Glutamatergic neuron (in vitro differentiated cells): ENCODE measurements at regions not wholly inside any gene's neighbourhood (a gene's known extent, or its start where the extent isn't known, plus 50 kb on each side); places are given as distances from the start of the nearest gene placed in this dataset.

Experiments
- DNase-seq: peaks from one replicate; pipeline ENCODE4 v3.0.0; 2022
- H3K27ac Mint-ChIP-seq: one replicate; pipeline ENCODE4 v1.8.0; 2020; ENCODE audit warnings: mild to moderate bottlenecking, mixed read lengths, inconsistent platforms; ENCODE audit not compliant: unreplicated experiment
- H3K27me3 Mint-ChIP-seq: one replicate; pipeline ENCODE4 v1.8.0; 2020; ENCODE audit warnings: mild to moderate bottlenecking, moderate library complexity, mixed read lengths, inconsistent platforms; ENCODE audit not compliant: unreplicated experiment
- H3K36me3 Mint-ChIP-seq: one replicate; pipeline ENCODE4 v1.8.0; 2020; ENCODE audit warnings: mild to moderate bottlenecking, mixed read lengths, inconsistent platforms; ENCODE audit not compliant: unreplicated experiment
- H3K4me1 Mint-ChIP-seq: one replicate; pipeline ENCODE4 v1.8.0; 2020; ENCODE audit warnings: mild to moderate bottlenecking, low read depth, mixed read lengths, inconsistent platforms; ENCODE audit not compliant: unreplicated experiment
- H3K4me3 Mint-ChIP-seq: one replicate; pipeline ENCODE4 v1.8.0; 2020; ENCODE audit warnings: mild to moderate bottlenecking, mixed read lengths, inconsistent platforms; ENCODE audit not compliant: unreplicated experiment
- H3K9me3 Mint-ChIP-seq: one replicate; pipeline ENCODE4 v1.8.0; 2020; ENCODE audit warnings: mild to moderate bottlenecking, moderate library complexity, mixed read lengths, inconsistent platforms; ENCODE audit not compliant: unreplicated experiment
- CTCF ChIP-seq: fragments of 200-600 bp; sonication (generic); IDR thresholded peaks from one replicate; pipeline ENCODE4 v1.5.0; 2021; ENCODE audit not compliant: partially characterized antibody, unreplicated experiment

- DNase-seq, result peak; percentile 31
- Mint-ChIP-seq H3K4me1 (no peaks in the 10 kb centered on the region), H3K27ac (no peak overlapping the region), H3K4me3 (no peak overlapping the region), H3K36me3 (peaks cover 6% of the 10 kb centered on the region), H3K9me3 (peaks cover 6% of the 10 kb centered on the region), H3K27me3 (peaks cover 6% of the 10 kb centered on the region)
- no peak for TF ChIP-seq CTCF
Measured at GRCh38 chr2:120465989-120466703, 120.2 kb downstream of the INHBB start.

- Mint-ChIP-seq H3K4me1 (no peaks in the 10 kb centered on the region), H3K9me3 (peaks cover 6% of the 10 kb centered on the region), H3K4me3 (no peak overlapping the region), H3K27me3 (peaks cover 6% of the 10 kb centered on the region), H3K36me3 (peaks cover 6% of the 10 kb centered on the region), H3K27ac (no peak overlapping the region)
- DNase-seq, result no peak
- no peak for TF ChIP-seq CTCF
Measured at GRCh38 chr2:120466704-120467054, 120.7 kb downstream of the INHBB start.

DNA sequence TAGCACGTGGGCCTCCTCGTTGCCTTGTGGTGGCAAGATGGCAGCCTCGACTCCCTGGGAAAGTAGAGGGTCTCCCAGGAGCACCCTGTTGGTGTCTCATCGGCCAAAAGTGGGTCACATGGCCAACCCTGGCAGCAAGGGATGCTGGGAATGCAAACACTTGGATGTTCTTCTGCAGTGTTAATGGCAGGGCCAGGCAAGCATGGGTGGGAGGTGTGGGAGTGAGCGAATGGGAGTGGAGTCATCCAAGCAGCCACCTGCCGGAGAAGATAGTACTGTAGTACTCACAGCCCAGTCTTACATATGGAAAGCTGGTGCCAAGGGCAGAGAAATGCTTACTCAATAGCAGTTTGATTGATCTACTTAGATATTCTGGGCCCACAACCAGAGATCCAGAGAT, 122.2 kb downstream of the INHBB start:
- H3K27me3 Mint-ChIP-seq, result peaks cover 8% of the 10 kb centered on the region
- no peak for TF ChIP-seq CTCF
- no peak overlapping the region for H3K4me3 Mint-ChIP-seq
- DNase-seq, result peak; percentile 8
- no peak overlapping the region for H3K27ac Mint-ChIP-seq
- peaks cover 8% of the 10 kb centered on the region for H3K9me3 Mint-ChIP-seq
- no peaks in the 10 kb centered on the region for H3K4me1 Mint-ChIP-seq
- H3K36me3 Mint-ChIP-seq, result peaks cover 6% of the 10 kb centered on the region

DNA sequence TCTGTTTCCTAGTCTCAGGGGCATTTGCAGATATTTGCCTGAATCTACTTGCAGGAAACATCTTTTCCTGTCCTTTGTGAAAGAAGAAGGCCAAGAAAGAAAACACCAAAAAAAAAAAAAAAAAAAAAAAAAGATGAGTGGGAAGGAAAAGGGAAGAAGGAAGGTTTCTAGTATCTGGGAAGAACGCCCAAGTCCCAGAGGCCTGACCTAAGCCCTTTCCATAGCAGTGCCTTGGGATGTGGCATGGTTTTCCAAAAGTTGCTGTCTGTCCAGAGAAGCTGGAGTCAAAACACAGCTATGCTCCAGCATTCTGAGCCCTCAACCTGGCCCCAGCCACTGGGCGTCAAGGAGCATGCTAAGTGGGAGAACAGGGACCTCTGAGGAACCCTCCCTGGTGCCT, 123.5 kb downstream of the INHBB start:
- peaks cover 8% of the 10 kb centered on the region for H3K27me3 Mint-ChIP-seq
- peaks cover 6% of the 10 kb centered on the region for H3K36me3 Mint-ChIP-seq
- H3K4me1 Mint-ChIP-seq, result no peaks in the 10 kb centered on the region
- no peak overlapping the region for H3K4me3 Mint-ChIP-seq
- TF ChIP-seq CTCF, result no peak
- DNase-seq, result peak; percentile 5
- H3K9me3 Mint-ChIP-seq, result peaks cover 8% of the 10 kb centered on the region
- no peak overlapping the region for H3K27ac Mint-ChIP-seq

GRCh38 chr2:120470041-120470965, 124.4 kb downstream of the INHBB start:
- no peak overlapping the region for H3K4me3 Mint-ChIP-seq
- DNase-seq, result peak; percentile 14
- peaks cover 6% of the 10 kb centered on the region for H3K36me3 Mint-ChIP-seq
- TF ChIP-seq CTCF, result no peak
- peaks cover 8% of the 10 kb centered on the region for H3K9me3 Mint-ChIP-seq
- H3K27me3 Mint-ChIP-seq, result peaks cover 8% of the 10 kb centered on the region
- H3K4me1 Mint-ChIP-seq, result no peaks in the 10 kb centered on the region
- no peak overlapping the region for H3K27ac Mint-ChIP-seq
